HG03460 (cell line): ENCODE measurements at regions not wholly inside any gene's neighbourhood (a gene's known extent, or its start where the extent isn't known, plus 50 kb on each side); places are given as distances from the start of the nearest gene placed in this dataset.
"Not testable (repeated sequence)": the region's sequence is repeated elsewhere in the genome, so short reads cannot be mapped to it uniquely, and the experiment has no call there.

ENCODE experiments used
- ATAC-seq: cut with Tn5 transposase; IDR thresholded peaks from one replicate; pipeline ENCODE4 v1.9.1; 2021; ENCODE audit not compliant: unreplicated experiment

DNA sequence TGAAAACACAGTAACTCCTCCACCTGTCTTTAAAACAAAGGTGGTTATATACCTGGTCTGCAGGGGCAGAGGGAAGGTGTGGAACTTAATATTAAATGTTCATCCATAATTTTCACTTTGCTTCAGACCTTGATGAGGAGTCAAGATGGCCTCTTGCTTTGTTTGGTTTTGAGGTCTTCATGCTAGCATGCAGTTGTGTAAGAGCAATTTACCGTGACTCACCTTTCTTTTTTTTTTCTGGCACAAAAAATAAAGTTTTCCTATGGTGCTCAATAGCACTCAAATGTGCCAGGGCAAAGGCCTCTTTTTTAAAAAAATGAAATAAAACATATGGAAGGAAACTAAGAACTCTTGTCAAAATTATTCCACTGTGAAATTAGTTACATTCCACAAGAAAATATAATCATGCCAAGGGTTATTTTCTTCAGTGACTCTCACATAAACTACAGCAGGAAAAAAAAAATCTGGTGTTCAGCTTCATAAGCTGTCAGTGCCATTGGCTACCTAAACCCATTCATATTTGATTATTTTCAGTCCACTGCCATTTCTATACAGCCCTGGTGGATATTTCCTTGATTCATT, 128.2 kb downstream of the SLC7A11 start:
- ATAC-seq: peak; percentile 9

GRCh38 chr4:138112890-138113289, 129.3 kb downstream of the SLC7A11 start:
- not testable (repeated sequence) for ATAC-seq

DNA sequence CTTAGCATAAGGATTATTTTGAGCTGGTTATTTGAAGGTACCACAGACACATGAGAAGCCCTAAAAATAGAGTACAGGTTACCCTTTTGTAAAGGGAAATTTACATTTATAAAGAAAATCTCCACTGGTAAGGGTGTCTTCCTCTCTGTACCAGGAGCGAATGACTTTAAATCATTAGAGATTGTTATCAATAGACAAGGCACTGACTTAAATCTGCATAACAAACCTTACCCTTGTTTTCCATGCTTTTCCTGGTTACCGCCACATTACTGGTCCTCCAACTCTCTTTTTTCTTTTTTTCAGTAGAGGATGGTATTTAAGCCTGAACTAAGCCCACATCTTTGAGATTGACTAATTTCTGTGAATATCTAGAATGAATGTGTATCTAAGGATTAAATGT, 129.8 kb downstream of the SLC7A11 start:
- ATAC-seq: no peak

DNA sequence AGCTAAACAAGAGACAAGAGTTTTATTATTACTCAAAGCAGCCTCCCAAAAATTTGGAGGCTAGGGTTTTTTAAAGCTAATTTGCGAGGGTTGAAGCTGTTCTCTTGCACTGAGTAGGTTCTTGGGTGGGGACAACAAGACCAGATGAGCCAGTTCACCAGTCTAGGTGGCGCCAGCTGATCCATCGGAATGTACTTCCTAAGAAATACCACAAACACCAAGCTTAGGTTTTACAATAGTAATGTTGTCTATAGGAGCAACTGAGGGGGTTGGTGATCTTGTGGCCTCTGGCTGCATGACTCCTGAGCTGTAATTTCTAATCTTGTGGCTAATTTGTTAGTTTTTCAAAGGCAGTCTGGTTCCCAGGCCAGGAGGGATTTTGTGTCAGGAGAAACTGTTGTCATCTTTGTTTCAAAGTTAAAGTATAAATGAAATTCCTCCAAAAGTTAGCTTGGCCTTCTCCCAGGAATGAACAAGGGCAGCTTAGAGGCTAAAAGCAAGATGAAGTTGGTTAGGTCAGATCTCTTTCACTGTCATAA, 130.6 kb downstream of the SLC7A11 start:
- ATAC-seq: no peak

- ATAC-seq: peak; percentile 33
Observed at GRCh38 chr4:138110815-138111214, 131.3 kb downstream of the SLC7A11 start.

DNA sequence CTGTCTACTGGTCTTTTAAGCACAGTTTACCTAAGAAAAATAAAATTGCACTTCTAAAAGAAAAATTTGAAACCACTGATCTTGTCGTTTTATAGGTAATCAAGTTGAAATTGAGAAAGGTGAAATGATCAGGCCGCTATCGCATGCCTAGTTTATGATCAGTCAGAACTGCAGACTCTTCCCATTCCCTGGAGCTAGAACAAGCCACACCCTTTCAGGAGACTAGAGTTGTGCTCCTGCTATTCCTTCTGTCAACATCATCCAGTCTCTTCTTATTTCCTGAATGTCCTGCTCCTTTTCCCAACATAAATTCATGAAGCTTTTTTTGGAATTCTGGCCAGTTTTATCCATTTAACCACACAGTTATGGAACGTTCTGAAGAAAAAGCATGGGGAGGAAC, 135.1 kb downstream of the SLC7A11 start:
- ATAC-seq: no peak

- no peak for ATAC-seq
Observed at GRCh38 chr4:138105331-138105730, 136.8 kb downstream of the SLC7A11 start.

- no peak for ATAC-seq
Observed at GRCh38 chr4:138104284-138104680, 137.9 kb downstream of the SLC7A11 start.

- ATAC-seq: no peak
Observed at GRCh38 chr4:138103597-138104283, 138.4 kb downstream of the SLC7A11 start.

- ATAC-seq: no peak
Observed at GRCh38 chr4:138099385-138099784, 142.8 kb downstream of the SLC7A11 start.

- ATAC-seq: no peak
Observed at GRCh38 chr4:138097912-138098600, 144.1 kb downstream of the SLC7A11 start.

DNA sequence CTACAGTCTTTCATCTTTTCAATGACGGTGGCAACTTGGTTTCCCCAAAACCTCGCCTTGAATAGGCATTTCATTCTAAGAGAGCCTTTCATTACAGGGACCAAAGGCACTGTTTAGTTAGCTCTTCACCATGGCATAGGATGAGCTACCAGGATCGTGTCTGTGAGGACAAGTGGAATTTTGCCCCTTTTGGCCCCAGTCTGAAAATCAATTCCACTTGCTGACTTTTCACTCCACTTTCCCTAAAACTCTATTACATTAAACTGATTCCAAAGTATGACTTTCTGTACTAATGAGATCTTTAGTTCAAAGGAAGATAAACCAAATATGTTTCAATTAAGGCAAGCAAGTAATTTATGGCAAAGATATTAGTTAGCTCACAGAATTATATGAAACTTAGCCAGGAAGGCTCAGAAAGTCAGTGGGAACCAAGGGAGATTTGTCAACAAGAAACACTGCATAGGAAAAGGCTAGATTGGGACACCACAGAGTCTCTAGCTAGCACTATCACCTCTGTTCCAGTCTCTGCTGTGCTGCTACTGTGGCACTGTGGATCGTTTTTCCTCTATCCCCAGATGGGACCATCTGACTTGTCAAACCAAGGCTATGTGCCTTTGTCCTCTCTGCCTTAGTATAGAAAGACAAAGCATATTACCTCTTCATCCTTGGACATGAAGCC, 145.6 kb downstream of the SLC7A11 start:
- ATAC-seq: no peak

DNA sequence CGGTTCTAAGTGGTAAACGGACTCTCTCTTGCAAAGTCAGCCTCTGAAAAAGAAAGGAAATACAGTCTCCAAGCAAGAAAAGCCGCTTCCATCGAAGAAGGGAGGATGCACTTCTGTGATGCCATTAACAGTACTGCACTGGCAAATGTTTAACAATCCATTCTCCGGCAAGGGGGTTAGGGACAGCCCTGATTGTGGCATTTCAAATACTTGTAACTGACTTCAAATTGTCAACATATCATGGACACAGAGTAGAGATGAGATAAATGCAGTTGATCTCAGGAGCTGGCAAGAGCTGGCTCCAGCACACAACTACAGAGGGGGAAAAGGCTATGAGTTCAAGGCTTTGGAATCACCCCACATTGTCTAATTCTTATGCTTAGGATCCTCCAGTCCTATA, 146.8 kb downstream of the SLC7A11 start:
- ATAC-seq: no peak

GRCh38 chr4:138092060-138092459, 150.1 kb downstream of the SLC7A11 start:
- ATAC-seq: no peak

DNA sequence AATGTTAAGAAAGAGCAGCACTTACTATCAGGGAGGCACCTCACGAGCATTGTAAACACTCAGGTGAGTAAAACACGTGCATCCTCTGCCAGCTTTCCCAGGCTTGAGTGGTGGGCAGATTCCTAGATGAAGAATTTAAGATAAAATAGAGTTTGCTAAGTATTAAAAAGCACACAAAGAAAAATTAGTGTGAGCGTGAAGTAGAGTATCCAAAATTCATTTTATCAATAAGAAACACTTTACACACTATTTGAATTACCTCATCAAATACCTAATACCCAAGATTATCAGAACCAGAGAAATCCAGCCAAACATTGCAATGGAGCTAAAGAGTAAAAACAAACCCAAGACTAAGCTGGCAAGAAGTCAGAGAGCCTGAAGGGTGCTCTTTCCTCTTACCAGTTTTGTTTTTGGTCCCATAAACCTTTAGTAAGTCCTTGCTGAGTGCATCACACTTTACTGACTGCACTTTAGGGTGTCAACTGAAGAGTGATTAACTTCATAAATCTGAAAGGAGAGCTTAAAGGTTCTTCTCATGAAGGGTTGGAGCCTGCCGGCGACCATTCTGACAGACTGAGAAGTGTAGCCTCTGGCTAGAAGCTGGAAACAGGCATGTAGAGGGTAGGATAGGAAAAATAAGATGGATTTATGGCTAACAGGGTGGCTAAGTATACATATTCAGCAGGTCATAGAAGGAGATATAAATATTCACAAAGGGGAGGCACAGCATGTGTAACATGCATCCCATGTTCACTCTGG, 151.1 kb downstream of the SLC7A11 start:
- no peak for ATAC-seq

DNA sequence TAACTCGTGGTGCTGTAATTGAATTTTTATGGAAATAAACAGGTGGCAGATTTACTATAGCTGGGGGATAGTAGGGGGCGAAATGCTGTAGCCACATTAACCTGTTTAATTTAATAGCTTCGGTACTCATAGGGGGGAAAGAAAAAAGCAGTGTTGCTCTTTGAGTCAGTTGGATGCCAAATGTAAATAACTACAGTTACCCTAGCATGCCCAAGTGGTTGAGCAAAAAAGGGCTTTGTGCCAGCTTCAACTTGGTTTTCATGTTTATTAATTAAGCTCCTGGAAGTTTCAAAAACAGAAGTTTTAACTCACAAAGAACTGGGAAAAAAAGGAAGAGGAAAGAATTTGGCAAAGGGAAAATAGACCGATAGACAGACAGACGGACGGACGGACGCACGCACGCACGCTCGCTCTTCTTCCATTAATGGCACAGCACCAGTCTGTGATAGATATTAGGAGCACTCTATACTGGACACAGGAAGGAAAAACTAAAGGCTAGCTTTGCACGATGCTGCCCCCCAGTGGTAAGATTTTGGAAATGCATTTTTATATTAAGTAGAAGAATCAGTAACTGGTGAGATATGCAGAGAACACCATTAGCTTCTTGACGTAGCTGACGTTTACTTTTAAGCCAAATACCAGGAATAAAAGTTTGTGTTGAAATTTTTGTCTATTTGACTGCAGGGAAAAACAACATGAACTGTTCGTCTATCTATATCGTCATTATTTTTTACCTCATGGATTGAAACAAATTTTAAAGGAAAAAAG, 151.8 kb downstream of the SLC7A11 start:
- ATAC-seq: no peak

- ATAC-seq: no peak
Observed at GRCh38 chr4:138088449-138089208, 153.5 kb downstream of the SLC7A11 start.

GRCh38 chr4:138087066-138087719, 155.0 kb downstream of the SLC7A11 start:
- ATAC-seq: no peak

- no peak for ATAC-seq
Observed at GRCh38 chr4:138086611-138087041, 155.5 kb downstream of the SLC7A11 start.
